Activated naive CD8-positive, alpha-beta T cell (primary cell): ENCODE measurements at regions not wholly inside any gene's neighbourhood (a gene's known extent, or its start where the extent isn't known, plus 50 kb on each side); places are given as distances from the start of the nearest gene placed in this dataset.

Experiments
- H3K27ac Mint-ChIP-seq: one replicate; pipeline ENCODE4 v1.8.0; 2021; ENCODE audit warnings: mixed read lengths
- H3K27me3 Mint-ChIP-seq: one replicate; pipeline ENCODE4 v1.8.0; 2021; ENCODE audit warnings: mixed read lengths
- H3K36me3 Mint-ChIP-seq: one replicate; pipeline ENCODE4 v1.8.0; 2021; ENCODE audit warnings: mixed read lengths
- H3K4me1 Mint-ChIP-seq: one replicate; pipeline ENCODE4 v1.8.0; 2021; ENCODE audit warnings: low read depth, mixed read lengths
- H3K4me3 Mint-ChIP-seq: one replicate; pipeline ENCODE4 v1.8.0; 2021; ENCODE audit warnings: mild to moderate bottlenecking, mixed read lengths
- H3K9me3 Mint-ChIP-seq: one replicate; pipeline ENCODE4 v1.8.0; 2021; ENCODE audit warnings: low read depth, mixed read lengths

DNA sequence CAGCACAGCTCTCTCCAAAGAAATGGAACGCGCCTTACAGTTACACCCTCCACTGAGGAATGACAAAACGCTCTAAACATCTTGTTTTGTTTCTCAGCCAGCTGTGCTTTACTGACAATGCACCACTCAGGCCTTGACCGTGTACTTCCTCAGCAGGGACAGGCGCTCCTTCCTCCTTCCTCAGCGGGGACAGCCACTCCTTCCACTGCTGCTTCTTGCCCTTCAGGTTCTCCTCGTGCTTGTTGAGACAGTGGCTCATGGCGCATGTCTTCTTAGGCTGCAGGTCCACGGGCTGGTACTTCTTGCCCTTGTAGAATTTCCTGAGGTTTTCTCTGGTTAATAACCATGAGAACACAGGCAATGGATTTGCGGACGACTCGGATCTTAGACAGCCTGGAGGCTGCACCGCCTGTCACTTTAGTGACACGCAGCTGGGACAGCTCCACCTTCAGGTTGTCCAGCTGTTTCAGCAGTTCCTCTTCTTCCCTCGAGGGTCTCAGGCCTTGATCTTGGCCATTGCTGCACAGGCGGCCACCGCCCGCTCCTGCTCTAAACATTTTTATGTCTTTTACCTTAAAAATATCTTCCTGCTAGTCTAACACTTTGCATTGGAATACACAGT is 613.8 kb downstream of the BRD1 start:
- Mint-ChIP-seq H3K27me3 (peaks cover 14% of the 10 kb centered on the region), H3K4me3 (no peak overlapping the region), H3K4me1 (no peaks in the 10 kb centered on the region), H3K36me3 (no peaks in the 10 kb centered on the region), H3K9me3 (peaks cover 6% of the 10 kb centered on the region), H3K27ac (no peak overlapping the region)

DNA sequence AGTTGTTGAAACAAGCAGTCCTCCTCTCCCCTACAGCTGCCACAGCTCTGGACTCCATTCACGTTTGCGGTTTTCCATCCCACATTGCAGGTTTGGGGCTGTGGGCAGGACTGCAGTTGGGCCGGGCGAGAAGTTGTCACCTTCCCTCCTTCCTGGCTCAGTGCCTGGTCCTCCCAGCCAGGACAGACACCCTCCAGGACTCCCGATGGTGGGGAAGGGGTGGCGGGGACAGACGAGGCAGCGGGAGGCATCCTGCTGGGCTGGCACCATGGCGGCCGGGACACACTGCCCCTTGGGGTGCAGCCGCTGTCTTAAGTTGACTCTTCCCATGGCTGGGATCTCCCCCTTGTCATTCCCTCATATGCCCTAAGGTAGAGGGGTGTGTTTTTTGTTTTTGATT is 615.2 kb downstream of the BRD1 start:
- peaks cover 7% of the 10 kb centered on the region for H3K27me3 Mint-ChIP-seq
- H3K27ac Mint-ChIP-seq = no peak overlapping the region
- H3K9me3 Mint-ChIP-seq = no peaks in the 10 kb centered on the region
- no peaks in the 10 kb centered on the region for H3K36me3 Mint-ChIP-seq
- no peaks in the 10 kb centered on the region for H3K4me1 Mint-ChIP-seq
- H3K4me3 Mint-ChIP-seq = no peak overlapping the region

- H3K36me3 Mint-ChIP-seq = no peaks in the 10 kb centered on the region
- H3K9me3 Mint-ChIP-seq = no peaks in the 10 kb centered on the region
- H3K27ac Mint-ChIP-seq = no peak overlapping the region
- H3K4me1 Mint-ChIP-seq = no peaks in the 10 kb centered on the region
- H3K4me3 Mint-ChIP-seq = no peak overlapping the region
- H3K27me3 Mint-ChIP-seq = peaks cover 5% of the 10 kb centered on the region
These were observed 615.7 kb downstream of the BRD1 start for GRCh38 chr22:49212002-49212401.

GRCh38 chr22:49211176-49211575 is 616.5 kb downstream of the BRD1 start:
- peaks cover 6% of the 10 kb centered on the region for H3K27me3 Mint-ChIP-seq
- no peak overlapping the region for H3K4me3 Mint-ChIP-seq
- H3K36me3 Mint-ChIP-seq = no peaks in the 10 kb centered on the region
- H3K9me3 Mint-ChIP-seq = no peaks in the 10 kb centered on the region
- H3K4me1 Mint-ChIP-seq = no peaks in the 10 kb centered on the region
- H3K27ac Mint-ChIP-seq = no peak overlapping the region

DNA sequence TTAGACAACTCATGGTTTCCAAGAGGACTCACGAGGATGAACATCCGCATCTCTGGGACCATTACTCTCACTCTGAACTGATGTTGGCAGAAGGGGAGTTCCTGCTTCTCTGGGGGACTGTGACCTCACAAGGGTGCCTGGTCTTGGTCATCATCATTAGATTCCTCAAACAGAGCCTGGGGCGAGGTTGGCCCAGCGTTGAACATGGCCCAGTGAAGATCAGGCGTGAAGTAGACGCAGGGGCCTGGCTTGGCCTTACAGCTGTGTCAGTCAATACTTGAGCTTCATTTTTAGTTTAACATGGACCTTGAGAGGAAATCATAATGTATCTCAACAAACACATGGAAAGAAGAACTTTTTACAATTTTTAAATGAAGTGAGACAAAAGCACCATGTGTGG is 617.1 kb downstream of the BRD1 start:
- peaks cover 6% of the 10 kb centered on the region for H3K27me3 Mint-ChIP-seq
- H3K36me3 Mint-ChIP-seq = no peaks in the 10 kb centered on the region
- no peaks in the 10 kb centered on the region for H3K4me1 Mint-ChIP-seq
- H3K9me3 Mint-ChIP-seq = no peaks in the 10 kb centered on the region
- H3K27ac Mint-ChIP-seq = no peak overlapping the region
- no peak overlapping the region for H3K4me3 Mint-ChIP-seq

GRCh38 chr22:49209452-49210195 is 618.0 kb downstream of the BRD1 start:
- Mint-ChIP-seq H3K4me3 (no peak overlapping the region), H3K4me1 (no peaks in the 10 kb centered on the region), H3K36me3 (no peaks in the 10 kb centered on the region), H3K27ac (no peak overlapping the region), H3K27me3 (peaks cover 8% of the 10 kb centered on the region), H3K9me3 (no peaks in the 10 kb centered on the region)

- no peak overlapping the region for H3K4me3 Mint-ChIP-seq
- H3K27me3 Mint-ChIP-seq = peaks cover 4% of the 10 kb centered on the region
- no peaks in the 10 kb centered on the region for H3K36me3 Mint-ChIP-seq
- H3K27ac Mint-ChIP-seq = no peak overlapping the region
- no peaks in the 10 kb centered on the region for H3K9me3 Mint-ChIP-seq
- no peaks in the 10 kb centered on the region for H3K4me1 Mint-ChIP-seq
These were observed 618.9 kb downstream of the BRD1 start for GRCh38 chr22:49208768-49209252.

GRCh38 chr22:49208004-49208402 is 619.7 kb downstream of the BRD1 start:
- no peaks in the 10 kb centered on the region for H3K9me3 Mint-ChIP-seq
- peaks cover 2% of the 10 kb centered on the region for H3K27me3 Mint-ChIP-seq
- no peak overlapping the region for H3K4me3 Mint-ChIP-seq
- no peaks in the 10 kb centered on the region for H3K4me1 Mint-ChIP-seq
- H3K36me3 Mint-ChIP-seq = no peaks in the 10 kb centered on the region
- no peak overlapping the region for H3K27ac Mint-ChIP-seq

DNA sequence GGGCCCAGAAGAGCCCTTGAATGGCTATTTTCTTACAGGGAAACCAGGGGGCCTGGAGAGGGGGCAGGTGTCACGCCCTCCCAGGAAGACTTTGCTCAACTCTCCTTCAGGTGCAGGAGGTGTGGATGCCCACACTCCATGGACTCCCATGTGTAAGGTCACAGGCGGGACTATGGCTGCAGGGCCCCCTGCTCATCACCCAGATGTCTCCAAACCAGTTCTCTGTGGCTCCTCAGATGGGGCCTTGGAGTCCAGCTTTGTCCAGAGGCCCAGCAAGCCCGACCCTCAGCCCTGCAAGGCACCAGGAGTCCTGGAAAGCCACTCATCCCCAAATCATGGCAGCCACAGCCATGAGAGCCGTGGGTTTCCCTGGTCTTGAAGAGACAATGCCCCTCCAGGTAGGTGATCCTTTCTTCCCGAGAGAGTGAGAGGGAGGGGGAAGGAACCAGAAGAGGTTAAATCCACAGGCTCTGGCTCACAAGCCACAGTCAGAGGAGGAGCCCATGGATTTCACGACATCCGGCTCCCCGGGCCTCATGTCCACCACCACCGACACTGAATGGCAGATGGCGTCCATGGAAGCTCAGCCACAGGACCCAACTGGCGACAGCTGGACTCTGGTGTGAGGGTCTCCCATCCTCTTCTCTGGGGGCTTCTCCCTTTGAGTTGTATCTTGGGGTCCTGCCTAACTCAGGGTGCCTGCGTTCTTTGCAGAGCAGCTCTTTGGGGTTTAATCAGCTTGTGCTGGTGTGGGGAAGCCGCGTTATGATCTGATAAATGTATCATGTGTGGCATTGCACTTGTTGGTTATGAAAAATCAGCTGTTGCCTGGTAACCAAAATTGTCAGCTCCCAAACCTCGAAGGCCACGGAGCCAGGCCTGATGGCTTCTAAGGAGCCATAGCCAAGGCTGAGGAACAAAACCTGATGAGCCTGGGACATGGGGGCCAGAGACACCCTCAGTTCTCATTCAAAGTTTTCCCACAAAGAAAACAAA is 620.4 kb downstream of the BRD1 start:
- Mint-ChIP-seq H3K9me3 (no peaks in the 10 kb centered on the region), H3K4me3 (no peak overlapping the region)

GRCh38 chr22:49206281-49206680 is 621.4 kb downstream of the BRD1 start:
- Mint-ChIP-seq H3K27ac (no peak overlapping the region), H3K9me3 (no peaks in the 10 kb centered on the region), H3K4me3 (no peak overlapping the region), H3K4me1 (no peaks in the 10 kb centered on the region), H3K36me3 (no peaks in the 10 kb centered on the region), H3K27me3 (peaks cover 2% of the 10 kb centered on the region)

More for the DNA sequence above, 620.4 kb downstream of the BRD1 start:
- Mint-ChIP-seq H3K4me1 (no peaks in the 10 kb centered on the region), H3K27ac (no peak overlapping the region), H3K36me3 (no peaks in the 10 kb centered on the region), H3K27me3 (peaks cover 2% of the 10 kb centered on the region)

GRCh38 chr22:49205483-49205800 is 622.2 kb downstream of the BRD1 start:
- H3K4me1 Mint-ChIP-seq = no peaks in the 10 kb centered on the region
- H3K27me3 Mint-ChIP-seq = peaks cover 2% of the 10 kb centered on the region
- H3K4me3 Mint-ChIP-seq = no peak overlapping the region
- no peaks in the 10 kb centered on the region for H3K36me3 Mint-ChIP-seq
- H3K27ac Mint-ChIP-seq = no peak overlapping the region
- H3K9me3 Mint-ChIP-seq = no peaks in the 10 kb centered on the region

- H3K4me1 Mint-ChIP-seq = no peaks in the 10 kb centered on the region
- H3K27ac Mint-ChIP-seq = no peak overlapping the region
- H3K36me3 Mint-ChIP-seq = no peaks in the 10 kb centered on the region
These were observed 622.8 kb downstream of the BRD1 start for GRCh38 chr22:49204599-49205482.

GRCh38 chr22:49203859-49204598 is 623.6 kb downstream of the BRD1 start:
- Mint-ChIP-seq H3K36me3 (no peaks in the 10 kb centered on the region), H3K27me3 (peaks cover 4% of the 10 kb centered on the region), H3K4me3 (no peak overlapping the region), H3K4me1 (no peaks in the 10 kb centered on the region), H3K9me3 (no peaks in the 10 kb centered on the region), H3K27ac (no peak overlapping the region)

More at GRCh38 chr22:49204599-49205482, 622.8 kb downstream of the BRD1 start:
- H3K4me3 Mint-ChIP-seq = no peak overlapping the region
- H3K9me3 Mint-ChIP-seq = no peaks in the 10 kb centered on the region
- H3K27me3 Mint-ChIP-seq = peaks cover 2% of the 10 kb centered on the region
